Osteocyte (in vitro differentiated cells): ENCODE measurements at regions not wholly inside any gene's neighbourhood (a gene's known extent, or its start where the extent isn't known, plus 50 kb on each side); places are given as distances from the start of the nearest gene placed in this dataset.
"Not testable (repeated sequence)": the region's sequence is repeated elsewhere in the genome, so short reads cannot be mapped to it uniquely, and the experiment has no call there.

Experiments
- DNase-seq: peaks from one replicate; pipeline ENCODE4 v3.0.0; 2021; ENCODE audit warnings: mixed read lengths; ENCODE audit not compliant: unreplicated experiment; ENCODE audit errors: extremely low spot score
- H3K27ac Mint-ChIP-seq: one replicate; pipeline ENCODE4 v1.8.0; 2021; ENCODE audit warnings: mild to moderate bottlenecking, mixed read lengths; ENCODE audit not compliant: unreplicated experiment
- H3K27me3 Mint-ChIP-seq: one replicate; pipeline ENCODE4 v1.8.0; 2021; ENCODE audit warnings: mixed read lengths; ENCODE audit not compliant: unreplicated experiment
- H3K36me3 Mint-ChIP-seq: one replicate; pipeline ENCODE4 v1.8.0; 2021; ENCODE audit warnings: mixed read lengths; ENCODE audit not compliant: unreplicated experiment
- H3K4me1 Mint-ChIP-seq: one replicate; pipeline ENCODE4 v1.8.0; 2021; ENCODE audit warnings: mixed read lengths; ENCODE audit not compliant: unreplicated experiment
- H3K4me3 Mint-ChIP-seq: one replicate; pipeline ENCODE4 v1.8.0; 2021; ENCODE audit warnings: mild to moderate bottlenecking, moderate library complexity, mixed read lengths; ENCODE audit not compliant: unreplicated experiment
- H3K9me3 Mint-ChIP-seq: one replicate; pipeline ENCODE4 v1.8.0; 2021; ENCODE audit warnings: mixed read lengths; ENCODE audit not compliant: unreplicated experiment
- TF ChIP-seq, protein P1 (sequence below): fragments of 200-600 bp; sonication (generic); IDR thresholded peaks from 2 replicates; pipeline ENCODE4 v1.5.0; 2021; ENCODE audit warnings: antibody characterized with exemption, mild to moderate bottlenecking, moderate library complexity

DNA sequence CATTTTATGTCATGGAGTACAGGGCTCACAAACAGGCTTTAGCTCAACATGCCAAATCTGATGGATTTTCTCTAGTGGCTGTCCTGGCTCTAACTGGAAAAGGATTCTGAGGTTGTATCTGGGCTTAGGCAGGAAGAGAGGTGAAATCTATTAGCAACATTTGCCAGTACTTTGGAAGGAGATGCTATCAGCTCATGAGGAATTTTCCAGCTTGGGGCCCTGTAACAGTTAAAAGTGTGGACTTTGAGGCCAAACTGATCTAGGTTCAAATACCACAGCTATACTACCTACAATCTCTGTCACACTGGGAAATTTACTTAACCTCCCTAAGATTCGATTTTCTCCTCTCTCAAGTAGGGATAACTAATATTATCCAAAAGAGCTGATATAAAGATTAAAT lies 119.0 kb upstream of the HCCS start:
- Mint-ChIP-seq H3K36me3 (no peaks in the 10 kb centered on the region), H3K4me3 (no peak overlapping the region), H3K4me1 (peaks cover 4% of the 10 kb centered on the region), H3K9me3 (peaks cover 20% of the 10 kb centered on the region), H3K27me3 (no peaks in the 10 kb centered on the region), H3K27ac (no peak overlapping the region)
- no peak for DNase-seq
- TF ChIP-seq, protein P1, sequence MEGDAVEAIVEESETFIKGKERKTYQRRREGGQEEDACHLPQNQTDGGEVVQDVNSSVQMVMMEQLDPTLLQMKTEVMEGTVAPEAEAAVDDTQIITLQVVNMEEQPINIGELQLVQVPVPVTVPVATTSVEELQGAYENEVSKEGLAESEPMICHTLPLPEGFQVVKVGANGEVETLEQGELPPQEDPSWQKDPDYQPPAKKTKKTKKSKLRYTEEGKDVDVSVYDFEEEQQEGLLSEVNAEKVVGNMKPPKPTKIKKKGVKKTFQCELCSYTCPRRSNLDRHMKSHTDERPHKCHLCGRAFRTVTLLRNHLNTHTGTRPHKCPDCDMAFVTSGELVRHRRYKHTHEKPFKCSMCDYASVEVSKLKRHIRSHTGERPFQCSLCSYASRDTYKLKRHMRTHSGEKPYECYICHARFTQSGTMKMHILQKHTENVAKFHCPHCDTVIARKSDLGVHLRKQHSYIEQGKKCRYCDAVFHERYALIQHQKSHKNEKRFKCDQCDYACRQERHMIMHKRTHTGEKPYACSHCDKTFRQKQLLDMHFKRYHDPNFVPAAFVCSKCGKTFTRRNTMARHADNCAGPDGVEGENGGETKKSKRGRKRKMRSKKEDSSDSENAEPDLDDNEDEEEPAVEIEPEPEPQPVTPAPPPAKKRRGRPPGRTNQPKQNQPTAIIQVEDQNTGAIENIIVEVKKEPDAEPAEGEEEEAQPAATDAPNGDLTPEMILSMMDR, result no peak

GRCh38 chrX:11007076-11007475 lies 104.1 kb upstream of the HCCS start:
- H3K9me3 Mint-ChIP-seq, result peaks cover 37% of the 10 kb centered on the region
- not testable (repeated sequence) for H3K4me3 Mint-ChIP-seq, H3K4me1 Mint-ChIP-seq, H3K36me3 Mint-ChIP-seq, H3K27me3 Mint-ChIP-seq, DNase-seq, H3K27ac Mint-ChIP-seq

DNA sequence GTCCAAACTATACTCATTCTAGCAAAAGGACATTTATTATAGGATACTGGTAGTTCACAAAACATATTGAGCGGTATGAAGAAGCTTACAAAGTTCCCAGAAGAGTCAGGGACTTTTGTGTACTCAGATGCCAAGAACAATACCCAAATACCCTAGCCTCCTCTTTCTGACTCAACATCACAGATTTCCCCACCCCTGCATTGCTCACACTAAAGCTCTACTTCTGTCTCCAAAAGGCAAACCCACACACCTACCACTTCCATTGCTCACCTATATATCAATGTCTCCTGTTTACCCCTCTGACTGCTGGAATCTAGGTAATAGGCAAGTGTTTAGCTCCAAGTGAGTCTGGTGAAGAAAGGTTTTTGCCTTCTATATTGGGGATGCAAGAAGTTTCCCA lies 100.7 kb upstream of the HCCS start:
- Mint-ChIP-seq H3K27me3 (no peaks in the 10 kb centered on the region), H3K4me3 (no peak overlapping the region), H3K27ac (no peak overlapping the region), H3K4me1 (peaks cover 2% of the 10 kb centered on the region), H3K36me3 (peaks cover 3% of the 10 kb centered on the region), H3K9me3 (peaks cover 31% of the 10 kb centered on the region)
- no peak for DNase-seq
- TF ChIP-seq, protein P1, result no peak

DNA sequence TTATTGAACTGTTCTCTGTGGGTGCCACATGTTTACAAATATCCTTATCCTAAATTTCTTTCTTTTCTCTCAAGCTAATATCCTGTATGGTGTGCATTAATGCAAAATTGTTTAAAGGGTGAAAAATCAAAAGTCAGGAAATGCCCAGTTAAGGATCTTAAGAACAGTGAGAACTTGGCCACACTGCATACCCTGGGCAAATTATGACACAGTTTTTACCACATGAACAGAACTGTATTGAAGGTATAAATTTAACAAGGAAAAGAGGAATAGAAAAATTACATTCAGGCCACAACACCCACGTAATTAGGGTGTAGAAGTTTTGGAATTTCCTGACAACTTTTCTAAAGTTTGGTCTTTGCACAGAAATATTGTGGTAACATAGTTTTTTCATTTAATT lies 94.4 kb upstream of the HCCS start:
- H3K36me3 Mint-ChIP-seq, result no peaks in the 10 kb centered on the region
- no peak for DNase-seq
- TF ChIP-seq, protein P1, result no peak
- H3K9me3 Mint-ChIP-seq, result peaks cover 15% of the 10 kb centered on the region
- no peak overlapping the region for H3K27ac Mint-ChIP-seq
- H3K4me1 Mint-ChIP-seq, result peaks cover 2% of the 10 kb centered on the region
- no peaks in the 10 kb centered on the region for H3K27me3 Mint-ChIP-seq
- H3K4me3 Mint-ChIP-seq, result no peak overlapping the region

DNA sequence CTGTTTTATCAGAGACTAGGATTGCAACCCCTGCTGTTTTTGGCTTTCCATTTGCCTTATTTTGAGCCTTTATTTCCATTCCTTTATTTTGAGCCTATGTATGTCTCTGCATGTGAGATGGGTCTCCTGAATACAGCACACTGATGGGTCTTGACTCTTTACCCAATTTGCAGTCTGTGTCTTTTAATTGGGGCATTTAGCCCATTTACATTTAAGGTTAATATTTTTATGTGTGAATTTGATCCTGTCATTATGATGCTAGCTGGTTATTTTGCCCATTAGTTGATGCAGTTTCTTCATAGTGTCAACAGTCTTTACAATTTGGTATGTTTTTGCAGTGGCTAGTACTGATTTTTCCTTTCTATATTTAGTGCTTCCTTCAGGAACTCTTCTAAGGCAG lies 88.5 kb upstream of the HCCS start:
- H3K27me3 Mint-ChIP-seq, DNase-seq, H3K27ac Mint-ChIP-seq, H3K4me1 Mint-ChIP-seq, H3K36me3 Mint-ChIP-seq, H3K4me3 Mint-ChIP-seq: not testable (repeated sequence)
- H3K9me3 Mint-ChIP-seq, result peaks cover 24% of the 10 kb centered on the region

DNA sequence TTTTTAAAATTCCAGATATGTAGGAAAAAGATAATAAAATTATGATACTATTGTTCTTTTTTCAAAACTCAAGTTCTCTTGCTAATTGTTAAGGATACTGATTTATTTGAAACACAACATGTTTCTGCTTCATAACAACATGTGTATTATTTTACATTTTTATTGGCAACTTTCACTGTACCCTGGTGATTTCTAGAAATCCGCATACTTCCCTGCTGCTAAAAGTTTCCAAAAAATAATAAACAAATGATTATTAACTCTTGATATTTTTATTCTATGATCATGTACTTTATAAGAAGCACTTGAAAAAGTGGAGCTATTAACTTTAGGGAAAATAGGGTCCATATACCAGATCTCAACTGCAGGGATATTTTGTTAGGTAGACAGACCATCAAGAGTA lies 71.2 kb upstream of the HCCS start:
- Mint-ChIP-seq H3K9me3 (peaks cover 13% of the 10 kb centered on the region), H3K27me3 (no peaks in the 10 kb centered on the region), H3K4me1 (peaks cover 2% of the 10 kb centered on the region)

More for the DNA sequence above, 71.2 kb upstream of the HCCS start:
- DNase-seq, result no peak
- no peaks in the 10 kb centered on the region for H3K36me3 Mint-ChIP-seq
- H3K27ac Mint-ChIP-seq, result no peak overlapping the region
- no peak overlapping the region for H3K4me3 Mint-ChIP-seq
- TF ChIP-seq, protein P1, result no peak
